HG02973 (cell line): ENCODE measurements at regions not wholly inside any gene's neighbourhood (a gene's known extent, or its start where the extent isn't known, plus 50 kb on each side); places are given as distances from the start of the nearest gene placed in this dataset.

Experiments used
- ATAC-seq: cut with Tn5 transposase; IDR thresholded peaks from one replicate; pipeline ENCODE4 v1.9.1; 2021; ENCODE audit warnings: moderate library complexity; ENCODE audit not compliant: unreplicated experiment

- no peak for ATAC-seq
These were observed 1276.3 kb upstream of the AUTS2 start for GRCh38 chr7:68321776-68322496.

GRCh38 chr7:68324621-68325020 lies 1273.7 kb upstream of the AUTS2 start:
- ATAC-seq, result no peak

GRCh38 chr7:68334216-68334615 lies 1264.1 kb upstream of the AUTS2 start:
- no peak for ATAC-seq

GRCh38 chr7:68334636-68335272 lies 1263.5 kb upstream of the AUTS2 start:
- ATAC-seq, result no peak

- no peak for ATAC-seq
These were observed 1261.7 kb upstream of the AUTS2 start for GRCh38 chr7:68336594-68336993.

GRCh38 chr7:68348401-68348800 lies 1249.9 kb upstream of the AUTS2 start:
- no peak for ATAC-seq

- ATAC-seq, result no peak
These were observed 1235.3 kb upstream of the AUTS2 start for GRCh38 chr7:68362745-68363518.

- ATAC-seq, result no peak
These were observed 1233.2 kb upstream of the AUTS2 start for GRCh38 chr7:68364886-68365625.

- no peak for ATAC-seq
These were observed 1226.3 kb upstream of the AUTS2 start for GRCh38 chr7:68371985-68372384.

- ATAC-seq, result no peak
These were observed 1222.1 kb upstream of the AUTS2 start for GRCh38 chr7:68376131-68376661.

GRCh38 chr7:68381731-68382130 lies 1216.5 kb upstream of the AUTS2 start:
- no peak for ATAC-seq

GRCh38 chr7:68384581-68384980 lies 1213.7 kb upstream of the AUTS2 start:
- no peak for ATAC-seq

GRCh38 chr7:68393051-68393450 lies 1205.2 kb upstream of the AUTS2 start:
- ATAC-seq, result no peak

GRCh38 chr7:68394131-68394530 lies 1204.1 kb upstream of the AUTS2 start:
- ATAC-seq, result no peak

GRCh38 chr7:68399991-68400590 lies 1198.2 kb upstream of the AUTS2 start:
- ATAC-seq, result no peak

- ATAC-seq, result no peak
These were observed 1197.5 kb upstream of the AUTS2 start for GRCh38 chr7:68400783-68401182.

- no peak for ATAC-seq
These were observed 1197.0 kb upstream of the AUTS2 start for GRCh38 chr7:68401313-68401712.

GRCh38 chr7:68406480-68406879 lies 1191.8 kb upstream of the AUTS2 start:
- ATAC-seq, result no peak

GRCh38 chr7:68407460-68407859 lies 1190.8 kb upstream of the AUTS2 start:
- ATAC-seq, result no peak

GRCh38 chr7:68408873-68409272 lies 1189.4 kb upstream of the AUTS2 start:
- ATAC-seq, result no peak

GRCh38 chr7:68409851-68410250 lies 1188.4 kb upstream of the AUTS2 start:
- no peak for ATAC-seq
